ENCODE measurements at regions not wholly inside any gene's neighbourhood (a gene's known extent, or its start where the extent isn't known, plus 50 kb on each side); places are given as distances from the start of the nearest gene placed in this dataset.

GRCh38 chr2:129888896-129889295 is 90.6 kb upstream of the RAB6C start:
- TF ChIP-seq POLR2A (IDR thresholded peaks at IDR 0.05; ENCODE audit: low read depth, low read length) (no peak), PAX5 (IDR thresholded peaks at IDR 0.05; ENCODE audit: insufficient read depth, low read length, severe bottlenecking) (no peak)
